ENCODE measurements at regions not wholly inside any gene's neighbourhood (a gene's known extent, or its start where the extent isn't known, plus 50 kb on each side); places are given as distances from the start of the nearest gene placed in this dataset.
A peak's percentile ranks its signal among the peaks of the same experiment; 100 is the strongest.
"Not testable (repeated sequence)": the region's sequence is repeated elsewhere in the genome, so short reads cannot be mapped to it uniquely, and the experiment has no call there.

DNA sequence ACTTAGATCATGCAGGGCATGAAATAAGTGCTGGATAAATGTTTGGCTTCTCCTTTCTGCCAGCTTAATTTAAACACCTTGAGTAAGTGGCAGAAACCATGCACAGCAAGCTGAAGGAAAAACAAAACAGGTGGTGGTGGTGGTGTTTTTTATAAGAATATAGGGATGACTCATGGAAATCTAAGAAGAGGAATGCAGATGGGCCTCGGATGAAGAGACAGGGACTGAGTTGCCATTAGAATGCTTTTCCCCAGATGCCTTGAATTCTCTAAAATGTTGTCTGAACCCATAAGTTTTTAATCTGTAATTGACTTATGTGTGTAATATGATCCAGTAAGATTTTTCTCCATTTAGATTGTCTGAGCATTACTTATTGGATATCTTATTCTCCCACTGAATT, 93.1 kb upstream of the ZDHHC17 start:
- WGBS, 3 donors = 63 to 83% (median 70%) methylated on average over 1 of the region's 1 CpG
- no peaks in the 10 kb centered on the region for H3K36me3 ChIP-seq (ENCODE audit: control insufficient read depth in 3 of 3, insufficient read depth in 2 of 3, low read depth in 1 of 3, low read length in 3 of 3)
- H3K27me3 ChIP-seq (ENCODE audit: control insufficient read depth in 3 of 3, insufficient read depth in 3 of 3, low read length in 3 of 3) = no peaks in the 10 kb centered on the region
- DNase-seq (no peak), FAIRE-seq (no peak)
- H3K27ac ChIP-seq (ENCODE audit: low read depth in 1 of 3, low read length in 2 of 3) = no peak overlapping the region
- no peak overlapping the region for H3K4me3 ChIP-seq (ENCODE audit: low read depth in 1 of 3, low read length in 3 of 3)
- peaks cover 0 to 4% of the 10 kb centered on the region in 2 donors for H3K9me3 ChIP-seq (ENCODE audit: control insufficient read depth in 2 of 2, insufficient read depth in 1 of 2, low read depth in 1 of 2, low read length in 1 of 2)
- H3K4me1 ChIP-seq (ENCODE audit: control insufficient read depth in 3 of 3, insufficient read depth in 2 of 3, low read depth in 1 of 3, low read length in 2 of 3) = peaks cover 0 to under 1% (median 0%) of the 10 kb centered on the region in 3 donors

DNA sequence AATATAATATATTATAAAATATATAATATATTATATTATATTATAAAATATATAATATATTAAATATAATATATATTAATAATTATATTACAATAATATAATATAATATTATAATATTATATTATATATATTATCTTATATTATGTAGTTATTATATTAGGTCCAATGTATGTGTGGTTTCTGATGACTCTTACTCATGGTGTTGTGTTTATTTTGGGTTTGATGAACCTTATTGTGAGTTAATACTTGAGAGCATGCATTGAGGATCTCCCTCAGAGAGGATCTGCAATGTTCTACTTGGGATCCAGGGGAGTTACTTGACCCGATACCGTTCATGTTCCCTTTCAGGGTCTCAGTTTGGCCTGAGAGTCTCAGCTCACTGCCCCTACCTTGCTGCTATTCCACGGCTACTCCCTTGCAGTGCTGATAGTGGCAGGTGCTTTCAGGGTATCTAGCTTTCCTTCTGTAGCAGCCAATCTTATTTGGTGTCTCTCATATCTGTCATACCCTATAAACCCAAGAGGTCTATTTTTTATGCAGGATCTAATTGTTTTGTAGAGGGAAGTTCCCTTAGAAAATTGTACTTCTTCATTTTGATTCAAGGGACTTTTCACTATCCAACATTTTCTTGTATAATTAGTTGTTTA, 89.1 kb upstream of the ZDHHC17 start:
- FAIRE-seq = no peak
- WGBS, 3 donors = 92 to 98% (median 94%) methylated on average over 3 of the region's 3 CpGs
- Histone ChIP-seq H3K4me3 (ENCODE audit: low read depth in 1 of 3, low read length in 3 of 3) (no peak overlapping the region), H3K27me3 (ENCODE audit: control insufficient read depth in 3 of 3, insufficient read depth in 3 of 3, low read length in 3 of 3) (no peaks in the 10 kb centered on the region), H3K4me1 (ENCODE audit: control insufficient read depth in 3 of 3, insufficient read depth in 2 of 3, low read depth in 1 of 3, low read length in 2 of 3) (no peaks in the 10 kb centered on the region), H3K27ac (ENCODE audit: low read depth in 1 of 3, low read length in 2 of 3) (no peak overlapping the region), H3K9me3 (ENCODE audit: control insufficient read depth in 2 of 2, insufficient read depth in 1 of 2, low read depth in 1 of 2, low read length in 1 of 2) (peaks cover 0 to 4% of the 10 kb centered on the region in 2 donors), H3K36me3 (ENCODE audit: control insufficient read depth in 3 of 3, insufficient read depth in 2 of 3, low read depth in 1 of 3, low read length in 3 of 3) (no peaks in the 10 kb centered on the region)
- no peak for DNase-seq

DNA sequence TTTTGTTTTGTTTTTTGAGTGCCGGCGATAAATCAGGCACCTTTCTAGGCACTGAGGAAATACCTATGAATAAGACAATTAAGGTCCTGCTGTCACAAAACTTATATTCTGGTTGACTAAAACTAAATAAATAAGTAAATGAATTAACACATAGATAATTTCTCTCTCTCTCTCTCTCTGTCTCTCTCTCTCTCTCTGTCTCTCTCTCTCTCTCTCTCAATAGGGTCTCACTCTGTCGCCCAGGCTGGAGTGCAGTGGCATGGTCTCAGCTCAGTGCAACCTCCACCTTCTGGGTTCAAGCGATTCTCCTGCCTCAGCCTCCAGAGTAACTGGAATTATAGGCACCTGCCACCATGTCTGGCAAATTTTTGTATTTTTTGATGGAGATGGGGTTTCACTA, 87.7 kb upstream of the ZDHHC17 start:
- FAIRE-seq; H3K27ac ChIP-seq (ENCODE audit: low read depth in 1 of 3, low read length in 2 of 3); H3K4me3 ChIP-seq (ENCODE audit: low read depth in 1 of 3, low read length in 3 of 3); DNase-seq; H3K9me3 ChIP-seq (ENCODE audit: control insufficient read depth in 2 of 2, insufficient read depth in 1 of 2, low read depth in 1 of 2, low read length in 1 of 2); H3K36me3 ChIP-seq (ENCODE audit: control insufficient read depth in 3 of 3, insufficient read depth in 2 of 3, low read depth in 1 of 3, low read length in 3 of 3); H3K27me3 ChIP-seq (ENCODE audit: control insufficient read depth in 3 of 3, insufficient read depth in 3 of 3, low read length in 3 of 3); H3K4me1 ChIP-seq (ENCODE audit: control insufficient read depth in 3 of 3, insufficient read depth in 2 of 3, low read depth in 1 of 3, low read length in 2 of 3): not testable (repeated sequence)
- WGBS, 3 donors = 94 to 98% (median 97%) methylated on average over 4 of the region's 4 CpGs

DNA sequence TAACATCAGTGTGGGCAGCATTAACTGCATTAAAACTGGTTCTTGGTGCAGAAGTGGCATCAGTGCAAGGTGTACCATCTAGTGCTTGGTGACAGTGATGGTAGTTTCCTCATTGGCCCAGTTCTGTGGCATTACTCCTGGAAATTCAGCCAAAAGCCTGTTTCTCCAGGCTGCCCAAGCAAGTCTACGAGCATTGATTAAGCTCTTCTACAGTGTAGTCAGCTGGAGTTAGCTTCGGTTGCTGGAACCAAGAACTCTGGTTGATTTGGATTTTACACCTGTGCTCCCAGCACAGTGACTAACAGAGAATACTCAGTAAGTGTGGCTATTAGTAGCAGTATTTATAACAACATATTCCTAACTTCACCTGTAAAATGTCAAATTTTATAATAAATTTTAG, 84.9 kb upstream of the ZDHHC17 start:
- 83 to 91% (median 90%) methylated on average over 2 of the region's 2 CpGs for WGBS, 3 donors
- no peak for FAIRE-seq
- H3K27me3 ChIP-seq (ENCODE audit: control insufficient read depth in 3 of 3, insufficient read depth in 3 of 3, low read length in 3 of 3) = no peaks in the 10 kb centered on the region

DNA sequence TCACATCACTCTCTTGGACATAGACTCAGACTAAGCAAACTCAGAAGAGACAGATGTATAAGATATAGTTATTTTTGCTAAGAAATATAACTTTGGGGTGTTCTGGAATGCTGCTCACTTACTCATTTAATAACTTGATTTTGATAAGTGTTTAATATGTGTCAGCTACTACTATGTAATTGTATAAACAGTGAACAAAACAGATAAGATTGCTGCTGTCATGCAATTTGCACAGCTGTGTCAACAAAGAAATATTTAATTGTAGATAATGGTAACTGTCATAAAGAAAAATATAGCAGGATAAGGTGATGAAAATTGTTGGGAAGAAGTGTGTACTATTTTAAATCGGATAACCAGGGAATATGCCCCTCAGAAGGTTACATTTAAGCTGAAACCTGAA, 84.1 kb upstream of the ZDHHC17 start:
- FAIRE-seq = no peak
- WGBS, 3 donors = 3 to 35% (median 6%) methylated on average over 1 of the region's 1 CpG
- H3K4me3 ChIP-seq (ENCODE audit: low read depth in 1 of 3, low read length in 3 of 3) = no peak overlapping the region
- no peaks in the 10 kb centered on the region for H3K36me3 ChIP-seq (ENCODE audit: control insufficient read depth in 3 of 3, insufficient read depth in 2 of 3, low read depth in 1 of 3, low read length in 3 of 3)
- H3K27ac ChIP-seq (ENCODE audit: low read depth in 1 of 3, low read length in 2 of 3) = no peak overlapping the region
- H3K27me3 ChIP-seq (ENCODE audit: control insufficient read depth in 3 of 3, insufficient read depth in 3 of 3, low read length in 3 of 3) = no peaks in the 10 kb centered on the region
- H3K4me1 ChIP-seq (ENCODE audit: control insufficient read depth in 3 of 3, insufficient read depth in 2 of 3, low read depth in 1 of 3, low read length in 2 of 3) = no peaks in the 10 kb centered on the region
- peak in 1 of 2 donors; percentile 20 for DNase-seq
- peaks cover 0 to 6% of the 10 kb centered on the region in 2 donors for H3K9me3 ChIP-seq (ENCODE audit: control insufficient read depth in 2 of 2, insufficient read depth in 1 of 2, low read depth in 1 of 2, low read length in 1 of 2)

More for the DNA sequence above, 84.9 kb upstream of the ZDHHC17 start:
- Histone ChIP-seq H3K9me3 (ENCODE audit: control insufficient read depth in 2 of 2, insufficient read depth in 1 of 2, low read depth in 1 of 2, low read length in 1 of 2) (peaks cover 0 to 6% of the 10 kb centered on the region in 2 donors), H3K36me3 (ENCODE audit: control insufficient read depth in 3 of 3, insufficient read depth in 2 of 3, low read depth in 1 of 3, low read length in 3 of 3) (no peaks in the 10 kb centered on the region), H3K4me1 (ENCODE audit: control insufficient read depth in 3 of 3, insufficient read depth in 2 of 3, low read depth in 1 of 3, low read length in 2 of 3) (no peaks in the 10 kb centered on the region), H3K27ac (ENCODE audit: low read depth in 1 of 3, low read length in 2 of 3) (no peak overlapping the region), H3K4me3 (ENCODE audit: low read depth in 1 of 3, low read length in 3 of 3) (no peak overlapping the region)
- no peak for DNase-seq

DNA sequence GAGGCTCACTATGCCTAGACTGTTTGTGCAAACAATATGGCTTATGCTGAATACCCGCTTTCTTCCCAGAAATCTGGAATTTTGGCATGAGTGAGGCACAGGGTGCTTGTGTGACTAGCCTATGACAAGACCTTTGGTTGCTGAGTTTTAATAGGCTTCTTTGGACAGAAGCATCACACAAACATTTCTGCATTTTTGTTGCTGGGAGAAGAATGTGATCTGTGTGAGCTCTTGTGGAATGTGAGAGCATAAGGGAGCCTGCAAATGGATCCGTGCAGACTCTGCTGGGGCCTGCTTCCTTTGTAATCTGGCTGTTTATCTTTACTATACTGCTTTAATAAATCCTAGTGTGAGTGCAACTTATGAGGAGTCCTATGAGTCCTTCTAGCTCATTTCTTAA, 83.0 kb upstream of the ZDHHC17 start:
- H3K27me3 ChIP-seq (ENCODE audit: control insufficient read depth in 3 of 3, insufficient read depth in 3 of 3, low read length in 3 of 3) = no peaks in the 10 kb centered on the region
- FAIRE-seq (no peak), DNase-seq (no peak)
- H3K4me1 ChIP-seq (ENCODE audit: control insufficient read depth in 3 of 3, insufficient read depth in 2 of 3, low read depth in 1 of 3, low read length in 2 of 3) = no peaks in the 10 kb centered on the region
- no peak overlapping the region for H3K4me3 ChIP-seq (ENCODE audit: low read depth in 1 of 3, low read length in 3 of 3)
- peaks cover 0 to 6% of the 10 kb centered on the region in 2 donors for H3K9me3 ChIP-seq (ENCODE audit: control insufficient read depth in 2 of 2, insufficient read depth in 1 of 2, low read depth in 1 of 2, low read length in 1 of 2)
- no peaks in the 10 kb centered on the region for H3K36me3 ChIP-seq (ENCODE audit: control insufficient read depth in 3 of 3, insufficient read depth in 2 of 3, low read depth in 1 of 3, low read length in 3 of 3)
- no peak overlapping the region for H3K27ac ChIP-seq (ENCODE audit: low read depth in 1 of 3, low read length in 2 of 3)
- WGBS, 3 donors = 78 to 92% (median 83%) methylated on average over 2 of the region's 2 CpGs

DNA sequence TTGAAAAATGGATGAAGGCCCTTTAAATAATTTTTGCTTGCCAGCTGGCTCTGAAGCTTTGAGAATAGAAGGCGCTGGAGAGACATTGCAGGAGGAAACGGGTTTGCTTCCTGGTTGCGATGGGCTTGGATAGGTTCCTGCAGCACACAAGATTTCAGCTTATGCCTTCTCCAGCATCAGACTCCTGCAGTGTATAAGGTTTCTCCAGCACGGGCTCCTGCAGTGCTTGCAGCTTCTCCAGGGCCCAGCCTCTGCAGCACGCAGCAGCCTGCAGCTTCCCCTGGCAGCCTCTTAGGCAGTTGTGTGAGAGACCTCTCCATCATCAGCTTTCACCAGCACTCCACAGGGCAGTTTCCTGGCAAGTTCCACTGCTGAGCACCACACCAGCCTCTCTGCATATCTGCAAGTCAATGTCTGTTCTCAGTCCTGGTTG, 78.7 kb upstream of the ZDHHC17 start:
- Histone ChIP-seq H3K27ac (ENCODE audit: low read depth in 1 of 3, low read length in 2 of 3) (no peak overlapping the region), H3K9me3 (ENCODE audit: control insufficient read depth in 2 of 2, insufficient read depth in 1 of 2, low read depth in 1 of 2, low read length in 1 of 2) (peaks cover 0 to 6% of the 10 kb centered on the region in 2 donors), H3K4me1 (ENCODE audit: control insufficient read depth in 3 of 3, insufficient read depth in 2 of 3, low read depth in 1 of 3, low read length in 2 of 3) (no peaks in the 10 kb centered on the region), H3K36me3 (ENCODE audit: control insufficient read depth in 3 of 3, insufficient read depth in 2 of 3, low read depth in 1 of 3, low read length in 3 of 3) (no peaks in the 10 kb centered on the region), H3K4me3 (ENCODE audit: low read depth in 1 of 3, low read length in 3 of 3) (no peak overlapping the region), H3K27me3 (ENCODE audit: control insufficient read depth in 3 of 3, insufficient read depth in 3 of 3, low read length in 3 of 3) (no peaks in the 10 kb centered on the region)
- no peak for FAIRE-seq
- WGBS, 3 donors = 2 to 5% (median 2%) methylated on average over 5 of the region's 5 CpGs
- peak; percentile 18 to 21 for DNase-seq

DNA sequence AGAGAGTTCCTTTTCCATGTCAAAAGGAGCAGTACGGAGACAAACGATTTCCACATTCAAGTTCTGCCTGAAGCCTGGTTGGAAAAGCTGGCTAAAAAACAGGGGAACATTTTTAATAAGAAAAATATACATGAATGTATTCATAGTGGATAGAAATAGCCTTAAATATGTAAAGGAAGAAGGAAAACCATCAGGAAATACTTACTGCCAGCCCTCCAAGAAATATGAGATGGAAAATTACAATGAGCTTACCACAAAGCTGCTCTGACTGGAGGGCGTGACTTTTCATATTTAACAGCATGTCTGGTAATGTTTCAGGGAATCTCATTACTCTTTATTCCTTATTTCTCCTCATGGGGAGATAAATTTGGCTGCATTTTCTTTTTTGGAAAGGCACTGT, 75.9 kb upstream of the ZDHHC17 start:
- no peak overlapping the region for H3K4me3 ChIP-seq (ENCODE audit: low read depth in 1 of 3, low read length in 3 of 3)
- H3K9me3 ChIP-seq (ENCODE audit: control insufficient read depth in 2 of 2, insufficient read depth in 1 of 2, low read depth in 1 of 2, low read length in 1 of 2) = no peaks in the 10 kb centered on the region
- H3K4me1 ChIP-seq (ENCODE audit: control insufficient read depth in 3 of 3, insufficient read depth in 2 of 3, low read depth in 1 of 3, low read length in 2 of 3) = no peaks in the 10 kb centered on the region
- no peaks in the 10 kb centered on the region for H3K27me3 ChIP-seq (ENCODE audit: control insufficient read depth in 3 of 3, insufficient read depth in 3 of 3, low read length in 3 of 3)
- no peaks in the 10 kb centered on the region for H3K36me3 ChIP-seq (ENCODE audit: control insufficient read depth in 3 of 3, insufficient read depth in 2 of 3, low read depth in 1 of 3, low read length in 3 of 3)
- H3K27ac ChIP-seq (ENCODE audit: low read depth in 1 of 3, low read length in 2 of 3) = no peak overlapping the region
- 52 to 80% (median 77%) methylated on average over 3 of the region's 3 CpGs for WGBS, 3 donors
- FAIRE-seq (no peak), DNase-seq (no peak)

DNA sequence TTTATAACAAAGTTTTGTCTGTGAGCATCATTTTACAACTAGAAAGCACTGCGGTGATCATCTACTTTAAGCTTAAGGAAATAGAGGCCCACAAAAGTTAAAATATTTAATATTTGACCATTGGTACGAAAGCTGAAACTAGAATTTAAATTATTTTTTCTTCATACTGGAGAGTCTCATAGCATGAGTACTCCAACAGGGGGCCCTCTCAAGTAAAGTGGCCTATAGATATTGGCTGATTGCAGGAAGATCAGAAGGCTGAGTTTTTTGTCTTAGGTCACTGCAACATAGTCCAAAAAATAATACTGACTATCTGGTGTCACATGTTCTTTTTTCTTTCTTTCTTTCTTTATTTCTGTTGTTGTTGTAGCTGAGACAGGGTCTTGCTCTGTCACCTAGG, 75.3 kb upstream of the ZDHHC17 start:
- WGBS, 3 donors = 93 to 94% (median 94%) methylated on average over 2 of the region's 2 CpGs
- no peak for FAIRE-seq
- no peak overlapping the region for H3K4me3 ChIP-seq (ENCODE audit: low read depth in 1 of 3, low read length in 3 of 3)

More for the DNA sequence above, 75.3 kb upstream of the ZDHHC17 start:
- Histone ChIP-seq H3K4me1 (ENCODE audit: control insufficient read depth in 3 of 3, insufficient read depth in 2 of 3, low read depth in 1 of 3, low read length in 2 of 3) (no peaks in the 10 kb centered on the region), H3K36me3 (ENCODE audit: control insufficient read depth in 3 of 3, insufficient read depth in 2 of 3, low read depth in 1 of 3, low read length in 3 of 3) (no peaks in the 10 kb centered on the region), H3K27ac (ENCODE audit: low read depth in 1 of 3, low read length in 2 of 3) (no peak overlapping the region), H3K9me3 (ENCODE audit: control insufficient read depth in 2 of 2, insufficient read depth in 1 of 2, low read depth in 1 of 2, low read length in 1 of 2) (no peaks in the 10 kb centered on the region), H3K27me3 (ENCODE audit: control insufficient read depth in 3 of 3, insufficient read depth in 3 of 3, low read length in 3 of 3) (no peaks in the 10 kb centered on the region)
- no peak for DNase-seq
